SKM-1 (cell line): ENCODE measurements at regions not wholly inside any gene's neighbourhood (a gene's known extent, or its start where the extent isn't known, plus 50 kb on each side); places are given as distances from the start of the nearest gene placed in this dataset.

Experiments
- DNase-seq: peaks from one replicate; lab custom pipeline; 2025; ENCODE audit not compliant: unreplicated experiment; lab: John Stamatoyannopoulos, UW

DNA sequence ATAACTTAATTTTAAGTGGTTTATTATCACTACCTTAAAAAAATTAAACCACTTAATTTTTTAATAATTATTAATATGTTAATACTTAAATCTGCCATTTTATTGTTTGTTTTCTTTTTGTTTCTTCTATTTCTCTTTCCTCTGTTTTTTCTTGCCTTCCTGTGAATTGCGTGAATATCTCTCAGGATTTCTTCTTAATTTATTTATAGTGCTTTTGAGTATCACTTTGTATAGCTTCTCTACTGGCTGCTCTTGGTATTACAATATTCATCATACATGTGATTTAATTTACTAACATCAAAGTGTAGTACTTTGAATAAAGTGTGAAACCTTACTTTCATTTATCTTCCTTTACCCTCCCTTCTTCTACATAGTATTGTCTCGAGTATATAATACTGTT lies 349.5 kb upstream of the CPXCR1 start:
- no peak for DNase-seq

DNA sequence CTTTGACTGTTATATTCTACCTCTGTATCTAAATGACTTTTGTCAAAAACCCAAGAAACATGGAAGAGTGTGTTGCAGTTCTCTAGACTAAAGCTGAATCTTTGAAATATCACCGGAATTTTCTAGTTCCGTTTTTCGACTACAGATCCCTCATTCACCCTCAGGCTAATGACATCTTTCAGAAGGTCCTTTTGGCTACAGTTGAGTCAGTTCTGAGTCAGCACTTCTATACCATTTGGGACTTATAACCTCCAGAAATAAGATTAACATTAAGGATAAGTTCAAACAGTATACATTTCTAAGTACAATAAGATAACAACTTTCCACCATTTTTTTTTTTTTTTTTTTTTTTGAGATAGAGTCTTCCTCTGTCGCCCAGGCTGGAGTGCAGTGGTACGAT lies 331.0 kb upstream of the CPXCR1 start:
- DNase-seq: no peak

DNA sequence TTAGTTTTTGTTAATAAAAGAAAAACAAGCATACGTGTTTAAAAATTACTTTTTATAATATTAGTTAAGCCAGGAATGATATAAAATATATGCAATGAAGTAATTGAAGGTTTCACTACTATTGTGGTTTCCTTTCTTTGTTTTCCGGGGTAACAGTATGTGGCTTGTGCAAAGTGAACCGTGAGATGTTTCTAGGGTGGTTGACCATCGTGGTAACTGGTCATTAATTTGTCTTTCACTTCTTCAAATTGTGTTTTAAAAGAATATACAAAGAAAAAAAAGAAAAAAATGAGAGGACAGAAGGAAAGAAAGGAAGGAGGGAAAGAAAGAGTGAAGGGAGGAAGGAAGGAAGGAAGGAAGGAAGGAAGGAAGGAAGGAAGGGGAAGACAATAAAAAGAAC lies 330.1 kb upstream of the CPXCR1 start:
- DNase-seq: no peak

DNA sequence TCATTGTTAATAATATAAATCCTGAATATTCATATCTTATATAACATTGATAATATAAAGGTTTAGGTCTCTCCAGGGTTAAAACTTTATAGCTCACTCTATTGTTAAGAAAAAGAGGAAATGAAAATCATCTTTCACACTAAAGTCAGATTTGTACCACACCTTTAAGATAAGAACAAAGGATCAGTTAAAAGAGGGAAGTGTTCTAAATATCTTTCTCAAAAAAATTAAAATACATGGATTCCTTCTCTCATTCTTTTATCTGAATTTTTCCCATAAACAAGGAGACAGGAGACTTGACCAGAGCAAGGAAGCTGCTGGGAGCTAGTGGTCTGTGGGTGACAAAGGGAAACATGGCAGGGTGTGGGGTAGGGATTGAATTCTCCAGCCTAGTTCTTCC lies 323.0 kb upstream of the CPXCR1 start:
- no peak for DNase-seq

DNA sequence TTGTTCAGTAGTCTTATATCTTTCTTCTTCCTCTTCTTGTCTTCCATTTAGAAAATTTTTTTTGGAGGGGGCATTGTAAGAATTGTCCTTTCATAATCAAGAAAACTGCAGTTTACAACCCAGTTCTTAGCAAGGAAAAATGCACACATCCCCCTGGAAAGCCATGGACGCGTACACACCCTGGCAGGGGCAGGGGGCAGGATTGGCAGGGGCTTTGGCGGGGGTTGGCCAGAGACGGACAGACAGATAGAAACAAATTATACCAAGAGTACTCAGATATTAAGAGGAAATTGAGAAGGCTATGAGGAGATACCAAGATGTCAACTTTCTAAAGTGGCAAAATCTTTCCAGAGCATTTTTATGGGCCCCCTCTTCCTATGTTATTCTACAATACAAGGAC lies 322.5 kb upstream of the CPXCR1 start:
- no peak for DNase-seq

DNA sequence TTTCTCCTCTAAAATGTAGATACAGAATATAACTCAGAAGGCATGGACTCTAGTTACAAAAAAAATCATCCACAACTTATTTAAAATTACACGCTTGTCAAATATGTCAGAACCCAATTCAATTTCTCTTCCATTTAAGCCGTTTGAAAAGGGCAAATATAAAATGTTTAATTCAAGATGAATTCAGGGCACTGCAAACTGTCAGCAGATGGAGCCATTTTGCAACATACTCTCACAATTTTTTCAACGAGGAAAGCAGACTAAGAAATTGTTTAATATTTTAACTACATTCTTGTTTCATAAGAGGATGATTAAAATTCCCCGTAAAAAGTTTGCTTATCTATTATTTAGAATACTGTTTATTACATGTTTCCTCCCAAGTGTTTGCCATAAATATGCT lies 321.3 kb upstream of the CPXCR1 start:
- no peak for DNase-seq

DNA sequence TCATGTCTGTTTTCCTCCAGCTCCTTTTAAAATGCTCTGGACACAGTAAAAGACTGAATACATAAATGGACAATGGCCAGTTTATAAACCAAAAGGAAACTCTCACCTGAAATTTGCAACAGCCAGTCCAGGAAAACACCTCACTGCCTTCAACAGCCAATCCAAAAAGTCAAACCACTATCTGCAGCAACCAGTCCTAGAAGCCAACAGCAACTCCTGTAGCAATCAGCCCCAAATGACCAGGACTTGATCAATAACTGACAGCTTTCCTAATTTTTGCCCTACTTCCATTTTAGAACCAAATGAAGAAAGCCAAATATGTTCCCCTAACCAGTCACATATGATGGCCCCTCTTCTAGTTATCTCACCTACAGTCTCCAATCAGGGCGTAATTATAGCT lies 309.5 kb upstream of the CPXCR1 start:
- no peak for DNase-seq

DNA sequence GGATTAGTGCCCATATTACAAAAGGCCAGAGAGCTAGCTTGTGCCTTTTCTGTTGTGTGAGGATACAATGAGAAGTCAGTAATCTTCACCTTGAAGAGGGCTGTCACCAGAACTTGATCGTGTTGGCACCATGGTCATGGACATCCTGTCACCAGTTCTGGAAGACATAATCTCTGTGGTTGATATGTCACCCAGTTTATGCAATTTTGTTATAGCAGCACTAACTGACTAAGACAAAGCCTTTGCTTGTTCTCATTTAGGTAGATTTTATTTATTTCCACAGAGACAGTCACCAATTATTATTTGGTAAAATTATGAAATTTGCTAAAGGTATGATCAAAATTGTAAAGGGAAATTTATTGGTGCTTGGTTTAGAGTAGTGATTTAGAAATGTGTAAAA lies 308.8 kb upstream of the CPXCR1 start:
- no peak for DNase-seq

DNA sequence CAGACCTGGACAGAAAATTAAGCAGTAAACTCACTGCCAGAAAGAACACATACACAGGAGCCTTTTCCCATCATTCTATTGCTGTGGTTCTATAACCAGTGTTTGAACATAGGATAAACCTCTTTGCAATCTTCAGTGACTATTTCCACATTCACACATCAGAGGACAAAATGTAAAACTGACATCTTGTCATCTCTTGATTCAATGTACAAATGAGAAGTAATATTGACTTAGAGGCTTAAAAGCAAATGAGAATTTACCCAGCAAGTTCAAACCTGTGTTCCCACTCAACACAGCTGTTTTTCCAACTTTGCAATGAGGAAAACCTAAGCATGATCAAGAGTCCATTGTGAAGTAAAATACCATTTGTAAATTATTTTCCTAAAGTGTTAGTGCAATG lies 307.1 kb upstream of the CPXCR1 start:
- DNase-seq: no peak
